DMS79 treated with DMSO at 0.1 percent for 48 hours (cell line): ENCODE measurements at regions not wholly inside any gene's neighbourhood (a gene's known extent, or its start where the extent isn't known, plus 50 kb on each side); places are given as distances from the start of the nearest gene placed in this dataset.
A peak's percentile ranks its signal among the peaks of the same experiment; 100 is the strongest.
"Not testable (repeated sequence)": the region's sequence is repeated elsewhere in the genome, so short reads cannot be mapped to it uniquely, and the experiment has no call there.

Experiments
- DNase-seq: peaks from one replicate; lab custom pipeline; 2025; lab: John Stamatoyannopoulos, UW

GRCh38 chr14:21825149-21825743 lies 151.6 kb upstream of the OR4E1 start:
- DNase-seq, result no peak

GRCh38 chr14:21822109-21822508 lies 148.5 kb upstream of the OR4E1 start:
- no peak for DNase-seq

- DNase-seq, result no peak
Observed at GRCh38 chr14:21820631-21821030, 147.0 kb upstream of the OR4E1 start.

GRCh38 chr14:21819891-21820290 lies 146.3 kb upstream of the OR4E1 start:
- not testable (repeated sequence) for DNase-seq

- not testable (repeated sequence) for DNase-seq
Observed at GRCh38 chr14:21817010-21817409, 143.4 kb upstream of the OR4E1 start.

GRCh38 chr14:21807975-21808374 lies 134.4 kb upstream of the OR4E1 start:
- no peak for DNase-seq

GRCh38 chr14:21804981-21805380 lies 131.4 kb upstream of the OR4E1 start:
- no peak for DNase-seq

GRCh38 chr14:21802441-21802840 lies 128.8 kb upstream of the OR4E1 start:
- DNase-seq, result no peak

GRCh38 chr14:21796916-21797315 lies 123.3 kb upstream of the OR4E1 start:
- no peak for DNase-seq

GRCh38 chr14:21795456-21795855 lies 121.8 kb upstream of the OR4E1 start:
- DNase-seq, result no peak

- DNase-seq, result no peak
Observed at GRCh38 chr14:21791749-21792148, 118.1 kb upstream of the OR4E1 start.

GRCh38 chr14:21788687-21789086 lies 115.1 kb upstream of the OR4E1 start:
- DNase-seq, result not testable (repeated sequence)

GRCh38 chr14:21787242-21787641 lies 113.6 kb upstream of the OR4E1 start:
- not testable (repeated sequence) for DNase-seq

- no peak for DNase-seq
Observed at GRCh38 chr14:21781543-21781942, 107.9 kb upstream of the OR4E1 start.

- no peak for DNase-seq
Observed at GRCh38 chr14:21780429-21781084, 106.9 kb upstream of the OR4E1 start.

GRCh38 chr14:21771671-21772070 lies 98.1 kb upstream of the OR4E1 start:
- DNase-seq, result no peak

GRCh38 chr14:21768875-21769257 lies 95.2 kb upstream of the OR4E1 start:
- no peak for DNase-seq

GRCh38 chr14:21768116-21768874 lies 94.7 kb upstream of the OR4E1 start:
- DNase-seq, result no peak

- not testable (repeated sequence) for DNase-seq
Observed at GRCh38 chr14:21760360-21760759, 86.7 kb upstream of the OR4E1 start.

GRCh38 chr14:21749306-21749868 lies 75.8 kb upstream of the OR4E1 start:
- DNase-seq, result no peak

GRCh38 chr14:21748869-21749303 lies 75.3 kb upstream of the OR4E1 start:
- peak; percentile 38 for DNase-seq

GRCh38 chr14:21735639-21736307 lies 62.2 kb upstream of the OR4E1 start:
- no peak for DNase-seq
